ENCODE measurements at regions not wholly inside any gene's neighbourhood (a gene's known extent, or its start where the extent isn't known, plus 50 kb on each side); places are given as distances from the start of the nearest gene placed in this dataset.

- TF ChIP-seq POLR2AphosphoS5 (IDR thresholded peaks at IDR 0.05) (no peak), POLR2A (IDR thresholded peaks at IDR 0.05) (no peak), CTCF (IDR thresholded peaks at IDR 0.05) (no peak)
- WGBS: 74% methylated on average over 9 of the region's 9 CpGs
- Histone ChIP-seq H3K36me3 (no peaks in the 10 kb centered on the region), H3K4me3 (no peak overlapping the region), H3K27me3 (replicated peaks; ENCODE audit: insufficient read depth) (no peaks in the 10 kb centered on the region), H3K4me1 (replicated peaks) (no peaks in the 10 kb centered on the region), H3K27ac (no peak overlapping the region), H3K9me3 (no peaks in the 10 kb centered on the region)
- DNase-seq (ENCODE audit: low spot score): no peak
- intact Hi-C loops (cut with DNase I): no loop called here
Measured at GRCh38 chr16:8326232-8326631, 264.1 kb downstream of the TMEM114 start.

- Histone ChIP-seq H3K36me3 (no peaks in the 10 kb centered on the region), H3K9me3 (no peaks in the 10 kb centered on the region), H3K4me1 (replicated peaks) (no peaks in the 10 kb centered on the region), H3K27ac (no peak overlapping the region), H3K4me3 (no peak overlapping the region), H3K27me3 (replicated peaks; ENCODE audit: insufficient read depth) (no peaks in the 10 kb centered on the region)
- no peak for DNase-seq (ENCODE audit: low spot score)
- TF ChIP-seq CTCF (IDR thresholded peaks at IDR 0.05) (no peak), POLR2A (IDR thresholded peaks at IDR 0.05) (no peak), POLR2AphosphoS5 (IDR thresholded peaks at IDR 0.05) (no peak)
- WGBS: 97% methylated on average over 2 of the region's 2 CpGs
- intact Hi-C loops (cut with DNase I): no loop called here
Measured at GRCh38 chr16:8323153-8323552, 267.2 kb downstream of the TMEM114 start.

GRCh38 chr16:8320131-8320530 is 270.2 kb downstream of the TMEM114 start:
- intact Hi-C loops (cut with DNase I): no loop called here

GRCh38 chr16:8310816-8311215 is 279.5 kb downstream of the TMEM114 start:
- H3K4me1 ChIP-seq (replicated peaks): no peaks in the 10 kb centered on the region
- no peaks in the 10 kb centered on the region for H3K9me3 ChIP-seq
- TF ChIP-seq POLR2AphosphoS5 (IDR thresholded peaks at IDR 0.05) (no peak), POLR2A (IDR thresholded peaks at IDR 0.05) (no peak), CTCF (IDR thresholded peaks at IDR 0.05) (no peak)
- H3K36me3 ChIP-seq: no peaks in the 10 kb centered on the region
- no peak for DNase-seq (ENCODE audit: low spot score)
- 68% methylated on average over 6 of the region's 6 CpGs for WGBS
- no peak overlapping the region for H3K4me3 ChIP-seq
- H3K27ac ChIP-seq: no peak overlapping the region
- no peaks in the 10 kb centered on the region for H3K27me3 ChIP-seq (replicated peaks; ENCODE audit: insufficient read depth)
- intact Hi-C loops (cut with DNase I): no loop called here

More at GRCh38 chr16:8320131-8320530, 270.2 kb downstream of the TMEM114 start:
- no peaks in the 10 kb centered on the region for H3K27me3 ChIP-seq (replicated peaks; ENCODE audit: insufficient read depth)
- no peak for TF ChIP-seq POLR2A (IDR thresholded peaks at IDR 0.05)
- TF ChIP-seq CTCF (IDR thresholded peaks at IDR 0.05): no peak
- no peak for TF ChIP-seq POLR2AphosphoS5 (IDR thresholded peaks at IDR 0.05)
- no peak overlapping the region for H3K27ac ChIP-seq
- 63% methylated on average over 5 of the region's 5 CpGs for WGBS
- no peaks in the 10 kb centered on the region for H3K9me3 ChIP-seq
- no peak overlapping the region for H3K4me3 ChIP-seq
- no peak for DNase-seq (ENCODE audit: low spot score)
- H3K36me3 ChIP-seq: no peaks in the 10 kb centered on the region
- no peaks in the 10 kb centered on the region for H3K4me1 ChIP-seq (replicated peaks)

- WGBS: 33% methylated on average over 6 of the region's 6 CpGs
- DNase-seq (ENCODE audit: low spot score): no peak
- Histone ChIP-seq H3K36me3 (no peaks in the 10 kb centered on the region), H3K27me3 (replicated peaks; ENCODE audit: insufficient read depth) (no peaks in the 10 kb centered on the region), H3K27ac (no peak overlapping the region), H3K4me3 (no peak overlapping the region), H3K9me3 (no peaks in the 10 kb centered on the region), H3K4me1 (replicated peaks) (no peaks in the 10 kb centered on the region)
- TF ChIP-seq POLR2A (IDR thresholded peaks at IDR 0.05) (no peak), CTCF (IDR thresholded peaks at IDR 0.05) (no peak), POLR2AphosphoS5 (IDR thresholded peaks at IDR 0.05) (no peak)
- intact Hi-C loops (cut with DNase I): no loop called here
Measured at GRCh38 chr16:8310323-8310722, 280.0 kb downstream of the TMEM114 start.
